Amygdala (tissue), 56 donors: ENCODE measurements at regions not wholly inside any gene's neighbourhood (a gene's known extent, or its start where the extent isn't known, plus 50 kb on each side); places are given as distances from the start of the nearest gene placed in this dataset.
"Not testable (repeated sequence)": the region's sequence is repeated elsewhere in the genome, so short reads cannot be mapped to it uniquely, and the experiment has no call there.

Experiments used
- DNase-seq, 56 donors: peaks; one replicate each; lab custom pipeline; 2025; lab: John Stamatoyannopoulos, UW

GRCh38 chr12:4159851-4160250, 113.7 kb upstream of the CCND2 start:
- no peak for DNase-seq

- DNase-seq, result no peak
Observed at GRCh38 chr12:4158306-4158705, 115.3 kb upstream of the CCND2 start.

DNA sequence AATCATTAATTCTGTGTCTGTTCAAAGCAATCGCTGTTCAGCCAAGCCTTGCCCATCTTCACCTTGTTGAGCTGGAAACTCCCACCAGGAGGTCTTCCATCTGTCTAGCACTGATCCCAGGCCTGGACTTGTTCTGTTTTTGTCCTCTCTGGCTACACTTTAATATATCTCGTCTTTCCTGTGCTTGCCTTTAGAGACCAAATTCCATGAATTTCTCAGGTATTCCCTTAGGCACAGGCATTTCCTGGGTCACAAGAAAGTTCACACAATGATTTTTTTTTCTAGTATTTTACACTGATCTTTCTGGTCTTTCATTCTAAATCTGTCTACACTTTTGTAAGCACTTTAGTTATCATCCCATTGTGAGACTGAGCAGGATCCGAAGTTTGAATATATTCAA, 116.4 kb upstream of the CCND2 start:
- no peak for DNase-seq

- no peak for DNase-seq
Observed at GRCh38 chr12:4156317-4156716, 117.2 kb upstream of the CCND2 start.

- DNase-seq, result no peak
Observed at GRCh38 chr12:4154672-4155225, 118.8 kb upstream of the CCND2 start.

- no peak for DNase-seq
Observed at GRCh38 chr12:4153343-4153892, 120.1 kb upstream of the CCND2 start.

- no peak for DNase-seq
Observed at GRCh38 chr12:4152145-4152795, 121.3 kb upstream of the CCND2 start.

DNA sequence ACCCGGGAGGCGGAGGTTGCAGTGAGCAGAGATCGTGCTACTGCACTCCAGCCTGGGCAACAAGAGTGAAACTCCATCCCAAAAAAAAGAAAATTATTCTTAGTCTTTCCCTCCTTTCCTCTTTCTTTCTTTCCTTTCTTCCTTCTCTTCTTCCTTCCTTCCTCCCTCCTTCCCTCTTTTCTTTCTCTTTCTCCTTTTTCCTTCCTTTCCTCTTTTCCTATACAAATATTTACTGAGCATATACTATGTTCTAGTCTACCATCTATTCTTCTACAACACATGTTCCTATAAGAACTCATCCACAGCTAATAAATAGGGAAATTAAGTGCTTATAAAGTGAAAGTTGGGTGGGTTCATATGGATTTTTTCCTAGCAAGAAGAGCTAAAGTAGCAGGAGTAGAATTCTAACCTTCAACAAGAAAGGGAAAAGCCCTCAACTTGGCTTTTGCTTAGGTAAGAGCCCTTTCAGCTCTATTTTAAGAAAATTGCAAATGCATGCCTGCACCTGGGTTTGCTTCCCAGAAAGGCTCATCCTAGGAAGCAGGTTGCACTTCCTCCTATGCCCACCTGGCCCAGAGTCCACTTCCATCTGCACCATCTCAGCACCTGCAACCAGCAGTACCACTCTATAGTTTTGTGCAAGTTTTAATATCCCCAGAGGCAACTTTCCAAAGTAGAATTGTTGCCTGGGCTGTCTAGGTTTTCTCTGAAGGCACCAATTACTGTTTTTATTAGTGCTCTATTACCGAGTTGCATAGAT, 122.0 kb upstream of the CCND2 start:
- DNase-seq, result no peak

DNA sequence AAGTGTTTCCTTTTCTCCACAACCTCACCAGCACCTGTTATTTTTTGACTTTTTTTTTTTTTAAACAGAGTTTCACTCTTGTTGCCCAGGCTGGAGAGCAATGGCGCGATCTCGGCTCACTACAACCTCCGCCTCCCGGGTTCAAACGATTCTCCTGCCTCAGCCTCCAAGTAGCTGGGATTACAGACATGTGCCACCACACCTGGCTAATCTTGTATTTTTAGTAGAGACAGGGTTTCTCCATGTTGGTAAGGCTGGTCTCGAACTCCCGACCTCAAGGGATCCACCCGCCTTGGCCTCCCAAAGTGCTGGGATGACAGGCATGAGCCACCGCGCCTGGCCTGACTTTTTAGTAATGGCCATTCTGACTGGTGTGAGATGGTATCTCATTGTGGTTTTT, 123.2 kb upstream of the CCND2 start:
- DNase-seq, result not testable (repeated sequence)

GRCh38 chr12:4148418-4149056, 125.0 kb upstream of the CCND2 start:
- peak in 12 of 56 donors; percentile 5 to 60 (median 23) for DNase-seq

DNA sequence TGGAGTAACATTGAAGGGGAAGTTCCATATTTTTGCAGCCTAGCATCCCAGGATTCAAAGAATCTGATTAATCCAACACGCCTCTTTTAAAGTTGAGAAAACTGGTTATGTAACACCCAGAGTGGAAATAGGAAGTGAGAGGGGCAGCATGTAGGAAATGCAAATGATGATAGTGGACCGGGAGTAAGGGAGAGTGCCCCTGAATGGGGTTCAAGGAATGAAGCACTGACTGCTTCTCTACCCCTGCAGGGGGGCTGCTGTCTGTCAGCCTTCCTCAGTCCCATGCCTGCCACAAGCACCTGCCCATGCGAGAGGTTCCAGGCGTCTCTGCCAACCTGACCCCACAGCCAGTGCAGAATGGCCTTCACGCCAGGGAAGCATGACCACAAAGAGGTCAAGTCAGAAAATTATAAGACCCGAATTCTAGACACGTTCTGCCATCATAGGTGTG, 126.5 kb upstream of the CCND2 start:
- no peak for DNase-seq

DNA sequence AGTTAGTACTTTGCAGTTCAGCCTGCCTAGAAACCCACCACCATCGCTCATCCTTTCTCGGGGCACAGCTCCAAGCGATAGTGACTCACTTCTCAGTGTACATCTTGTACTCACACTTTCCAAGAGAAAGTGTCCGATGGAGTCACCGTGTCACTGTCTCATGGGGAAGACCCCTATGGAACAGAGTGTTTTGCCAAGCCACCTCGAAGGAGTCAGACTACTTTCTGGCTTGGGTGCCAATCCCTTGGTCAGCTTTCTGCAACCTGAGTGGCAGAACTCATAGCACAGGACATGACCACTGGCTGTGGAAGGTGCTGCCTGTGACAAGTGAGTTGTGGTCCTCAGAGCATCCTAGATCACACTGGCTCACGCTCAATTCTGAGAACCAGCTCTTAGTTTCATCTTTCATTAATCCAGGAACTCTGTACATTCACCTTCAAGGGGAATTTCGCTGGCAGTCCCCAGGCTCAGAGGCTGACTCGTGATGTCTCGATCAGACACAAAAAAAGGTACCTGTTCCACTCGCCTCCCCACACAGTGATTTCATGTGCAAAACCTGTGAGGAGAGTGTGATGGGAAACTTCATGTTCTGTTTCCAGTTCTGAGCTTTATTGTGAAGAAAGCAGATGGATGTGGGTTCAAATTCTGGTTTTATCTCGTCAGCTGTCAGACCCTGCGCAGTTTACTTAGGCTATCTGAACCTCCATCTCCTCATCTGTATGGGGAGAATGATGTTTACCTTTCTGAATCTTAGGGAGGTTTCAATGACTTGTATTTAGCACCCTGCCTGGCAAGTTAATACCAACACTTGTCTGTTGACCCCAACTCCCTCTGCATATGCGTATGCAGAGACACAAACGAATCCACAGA, 127.3 kb upstream of the CCND2 start:
- DNase-seq, result no peak

DNA sequence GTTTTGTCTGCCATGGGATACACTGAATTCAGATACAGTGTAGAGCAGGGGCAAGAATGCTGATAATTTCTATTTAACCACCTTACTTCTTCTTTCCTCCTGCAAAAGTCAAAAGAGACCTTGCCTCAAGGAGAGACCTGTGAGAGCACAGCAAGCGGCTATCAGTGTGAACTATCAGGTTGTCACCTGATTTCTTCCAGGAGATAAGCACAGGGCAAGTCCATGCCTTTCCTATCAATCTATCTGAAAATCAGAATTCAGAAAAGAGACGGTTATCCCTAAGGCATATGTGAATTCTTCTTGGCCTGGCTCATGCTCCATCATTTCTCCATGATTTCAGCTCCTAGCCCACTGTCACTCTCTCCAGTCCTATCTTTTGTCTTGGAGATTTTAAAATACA, 128.9 kb upstream of the CCND2 start:
- DNase-seq, result no peak

- no peak for DNase-seq
Observed at GRCh38 chr12:4143896-4144295, 129.7 kb upstream of the CCND2 start.

DNA sequence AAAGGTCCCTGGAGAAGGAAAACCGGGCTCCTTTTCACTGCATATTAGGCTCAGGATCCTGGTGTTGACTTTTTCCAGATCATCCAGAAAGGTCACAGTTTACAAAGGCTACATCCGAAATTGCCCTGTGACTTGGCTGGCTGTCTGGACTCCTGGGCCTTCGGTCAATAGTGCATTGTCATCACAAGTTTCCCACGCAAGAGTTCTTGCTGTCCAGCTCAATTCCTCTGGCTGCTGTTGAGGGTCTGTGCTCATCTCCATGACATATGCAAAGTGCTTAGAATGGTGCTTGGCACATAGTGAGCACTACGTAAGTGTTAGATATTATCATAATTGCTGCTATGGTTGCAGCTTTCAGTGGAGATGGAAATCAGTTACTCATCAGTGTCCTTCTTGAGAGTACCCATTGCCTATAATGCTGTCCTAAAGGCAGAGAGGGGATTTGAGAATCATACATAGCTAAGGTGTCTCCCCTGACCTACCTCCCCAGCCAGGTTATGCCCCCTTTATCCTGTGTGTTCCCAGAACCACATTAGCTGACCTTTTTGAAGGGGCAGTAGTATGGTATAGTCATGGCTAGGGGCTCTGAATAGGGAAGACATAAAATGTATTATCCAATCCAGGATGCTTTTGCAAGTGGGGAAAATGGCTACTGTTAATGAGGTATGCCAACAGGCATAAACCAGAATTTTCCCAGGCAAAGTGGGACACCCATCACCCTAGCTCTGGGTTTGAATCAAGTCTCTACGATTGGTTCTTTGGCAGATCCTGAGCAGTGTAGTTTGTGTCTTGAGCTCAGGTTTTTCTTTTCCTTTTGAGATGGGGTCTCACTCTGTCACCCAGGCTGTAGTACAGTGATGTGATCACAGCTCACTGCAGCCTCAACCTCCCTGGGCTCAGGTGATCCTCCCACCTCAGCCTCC, 132.0 kb upstream of the CCND2 start:
- DNase-seq, result no peak

DNA sequence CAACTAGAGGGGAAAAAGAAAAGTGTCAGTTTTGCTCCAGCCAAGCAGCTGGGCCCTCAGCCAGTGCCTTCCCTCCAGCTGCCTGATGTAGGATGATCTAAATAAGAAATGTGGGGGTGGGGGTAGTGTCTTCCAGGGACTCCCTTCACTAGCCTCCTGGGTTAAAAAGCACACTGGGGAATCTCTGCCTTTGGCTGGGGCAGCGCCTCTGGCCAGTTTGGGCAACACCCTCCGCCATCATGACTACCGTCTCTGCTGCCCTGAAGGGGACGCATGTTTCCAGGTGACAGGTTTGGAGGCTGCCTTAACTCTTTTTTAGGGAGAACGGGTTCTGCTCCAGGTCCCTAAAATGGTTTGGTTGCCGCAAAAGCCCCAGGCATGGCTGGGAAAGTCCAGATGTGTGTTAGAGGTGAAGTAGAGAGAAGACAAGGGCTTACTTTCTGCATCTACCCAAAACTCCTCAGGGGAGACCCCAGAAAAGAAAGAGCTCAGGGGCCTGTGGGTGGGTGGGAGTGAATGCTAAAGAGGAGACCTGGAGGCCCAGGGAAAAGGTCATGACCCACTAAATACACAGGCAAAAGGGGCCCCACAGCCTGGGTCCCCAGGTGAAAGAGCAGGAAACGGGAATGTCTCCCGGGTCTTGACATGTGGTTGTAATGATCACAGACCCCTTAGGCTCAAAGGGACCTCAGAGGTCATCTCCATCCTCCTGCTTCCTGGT, 132.8 kb upstream of the CCND2 start:
- no peak for DNase-seq

DNA sequence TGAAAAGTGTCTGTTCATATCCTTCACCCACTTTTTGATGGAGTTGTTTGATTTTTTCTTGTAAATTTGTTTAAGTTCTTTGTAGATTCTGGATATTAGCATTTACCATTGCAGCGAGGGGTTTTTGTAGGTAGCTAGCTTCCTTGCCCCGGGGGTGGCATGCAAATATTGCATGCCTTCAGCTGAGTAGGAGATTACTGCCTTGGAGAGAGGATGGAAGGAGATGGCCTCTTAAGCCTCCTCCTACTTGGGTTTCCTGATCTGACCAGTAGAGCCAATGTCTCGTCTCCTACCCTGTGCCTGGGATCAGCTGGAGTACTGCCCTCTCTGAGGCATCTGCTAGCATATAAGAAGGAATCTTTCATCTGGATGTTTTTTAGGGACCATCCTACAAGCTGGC, 134.4 kb upstream of the CCND2 start:
- DNase-seq, result no peak

GRCh38 chr12:4138532-4138931, 135.0 kb upstream of the CCND2 start:
- DNase-seq, result not testable (repeated sequence)
